Lower leg skin (tissue), 3 donors: ENCODE measurements at regions not wholly inside any gene's neighbourhood (a gene's known extent, or its start where the extent isn't known, plus 50 kb on each side); places are given as distances from the start of the nearest gene placed in this dataset.

Experiments used
- CTCF ChIP-seq, 3 donors: fragments of 450-650 bp; IDR thresholded peaks; one replicate each; pipeline ENCODE4 v1.5.1; 2016; ENCODE audit warnings: antibody characterized with exemption in 3 of 3, mild to moderate bottlenecking in 3 of 3, moderate library complexity in 2 of 3
- POLR2A ChIP-seq, 2 donors: fragments of 450-650 bp; IDR thresholded peaks; one replicate each; pipeline ENCODE4 v1.6.1; 2016 to 2017; ENCODE audit warnings: antibody characterized with exemption in 2 of 2, mild to moderate bottlenecking in 1 of 2, moderate library complexity in 1 of 2

GRCh38 chr5:107010060-107010459 lies 660.7 kb downstream of the EFNA5 start:
- no peak for TF ChIP-seq CTCF (IDR thresholded peaks at IDR 0.05)
- TF ChIP-seq POLR2A (IDR thresholded peaks at IDR 0.05) = no peak
